ENCODE measurements at regions not wholly inside any gene's neighbourhood (a gene's known extent, or its start where the extent isn't known, plus 50 kb on each side); places are given as distances from the start of the nearest gene placed in this dataset.

- H3K36me3 ChIP-seq (ENCODE audit: control insufficient read depth in 4 of 4, insufficient read depth in 3 of 4, low read depth in 1 of 4, low read length in 3 of 4): no peaks in the 10 kb centered on the region
- no peak overlapping the region for H3K27ac ChIP-seq (ENCODE audit: low read depth in 1 of 2, low read length in 2 of 2)
- no peaks in the 10 kb centered on the region for H3K4me1 ChIP-seq (ENCODE audit: control insufficient read depth in 4 of 4, insufficient read depth in 4 of 4, low read length in 3 of 4)
- no peak for TF ChIP-seq ATF3 (IDR thresholded peaks at IDR 0.05)
- no peak for TF ChIP-seq SP1 (IDR thresholded peaks at IDR 0.05)
- TF ChIP-seq JUND (IDR thresholded peaks at IDR 0.05): no peak
- TF ChIP-seq TAF1 (conservative IDR thresholded peaks at IDR 0.05): no peak
- TF ChIP-seq REST (IDR thresholded peaks at IDR 0.05): no peak
- no peak for TF ChIP-seq RXRA (IDR thresholded peaks at IDR 0.05)
- no peak for TF ChIP-seq HNF4A (conservative IDR thresholded peaks at IDR 0.05)
- no peak for TF ChIP-seq YY1 (IDR thresholded peaks at IDR 0.05)
- no peak for TF ChIP-seq FOXA1 (IDR thresholded peaks at IDR 0.05)
- no peak for TF ChIP-seq RAD21 (IDR thresholded peaks at IDR 0.05)
- TF ChIP-seq FOXA2 (IDR thresholded peaks at IDR 0.05): no peak
- TF ChIP-seq NR2F2 (IDR thresholded peaks at IDR 0.05): no peak
- no peak for TF ChIP-seq CTCF (IDR thresholded peaks at IDR 0.05; ENCODE audit: low read depth, low read length, missing input control)
- TF ChIP-seq HNF4G (IDR thresholded peaks at IDR 0.05): no peak
- TF ChIP-seq GABPA (IDR thresholded peaks at IDR 0.05 in 1 of 2, conservative IDR thresholded peaks at IDR 0.05 in 1 of 2): no peak
- 84% methylated on average over 4 of the region's 4 CpGs for WGBS
- H3K9me3 ChIP-seq (ENCODE audit: control insufficient read depth in 4 of 4, low read length in 3 of 4): no peaks in the 10 kb centered on the region
- H3K27me3 ChIP-seq (ENCODE audit: control insufficient read depth in 4 of 4, insufficient read depth in 4 of 4, low read length in 3 of 4): peaks cover 0 to 2% (median 0%) of the 10 kb centered on the region in 4 donors
- no peak overlapping the region for H3K4me3 ChIP-seq (ENCODE audit: low read depth in 1 of 3, low read length in 3 of 3)
- DNase-seq (ENCODE audit: low spot score): no peak
- no peak overlapping the region for H3K9ac ChIP-seq (ENCODE audit: low read depth in 1 of 2, low read length in 2 of 2)
Observed at GRCh38 chr14:65296876-65297275, 115.7 kb upstream of the FUT8 start.

- H3K27ac ChIP-seq (ENCODE audit: low read depth in 1 of 2, low read length in 2 of 2): no peak overlapping the region
- H3K4me1 ChIP-seq (ENCODE audit: control insufficient read depth in 4 of 4, insufficient read depth in 4 of 4, low read length in 3 of 4): no peaks in the 10 kb centered on the region
- H3K4me3 ChIP-seq (ENCODE audit: low read depth in 1 of 3, low read length in 3 of 3): no peak overlapping the region
- no peaks in the 10 kb centered on the region for H3K9me3 ChIP-seq (ENCODE audit: control insufficient read depth in 4 of 4, low read length in 3 of 4)
- H3K36me3 ChIP-seq (ENCODE audit: control insufficient read depth in 4 of 4, insufficient read depth in 3 of 4, low read depth in 1 of 4, low read length in 3 of 4): no peaks in the 10 kb centered on the region
- no peak overlapping the region for H3K9ac ChIP-seq (ENCODE audit: low read depth in 1 of 2, low read length in 2 of 2)
- DNase-seq (ENCODE audit: low spot score): no peak
- no peak for TF ChIP-seq GABPA (IDR thresholded peaks at IDR 0.05 in 1 of 2, conservative IDR thresholded peaks at IDR 0.05 in 1 of 2)
- no peak for TF ChIP-seq EGR1 (IDR thresholded peaks at IDR 0.05; ENCODE audit: low read depth in 2 of 2)
- TF ChIP-seq NR2F2 (IDR thresholded peaks at IDR 0.05): no peak
- no peak for TF ChIP-seq FOXA2 (IDR thresholded peaks at IDR 0.05)
- no peak for TF ChIP-seq TAF1 (conservative IDR thresholded peaks at IDR 0.05)
- no peak for TF ChIP-seq YY1 (IDR thresholded peaks at IDR 0.05)
- WGBS: 68% methylated on average over 5 of the region's 5 CpGs
- H3K27me3 ChIP-seq (ENCODE audit: control insufficient read depth in 4 of 4, insufficient read depth in 4 of 4, low read length in 3 of 4): peaks cover 0 to 2% (median 0%) of the 10 kb centered on the region in 4 donors
Observed at GRCh38 chr14:65297744-65298143, 114.8 kb upstream of the FUT8 start.
